ENCODE measurements at regions not wholly inside any gene's neighbourhood (a gene's known extent, or its start where the extent isn't known, plus 50 kb on each side); places are given as distances from the start of the nearest gene placed in this dataset.

GRCh38 chr12:92492291-92492690 is 210.5 kb upstream of the PLEKHG7 start:
- DNase-seq, result no peak

- DNase-seq, result no peak
Observed at GRCh38 chr12:92489781-92490180, 213.0 kb upstream of the PLEKHG7 start.

GRCh38 chr12:92488735-92489134 is 214.1 kb upstream of the PLEKHG7 start:
- no peak for DNase-seq

- no peak for DNase-seq
Observed at GRCh38 chr12:92487138-92487485, 215.7 kb upstream of the PLEKHG7 start.

- DNase-seq, result no peak
Observed at GRCh38 chr12:92486443-92487137, 216.2 kb upstream of the PLEKHG7 start.

GRCh38 chr12:92485351-92486348 is 217.1 kb upstream of the PLEKHG7 start:
- DNase-seq, result no peak

GRCh38 chr12:92482599-92482998 is 220.2 kb upstream of the PLEKHG7 start:
- no peak for DNase-seq

GRCh38 chr12:92481066-92481465 is 221.7 kb upstream of the PLEKHG7 start:
- DNase-seq, result no peak

GRCh38 chr12:92478692-92479091 is 224.1 kb upstream of the PLEKHG7 start:
- no peak for DNase-seq

GRCh38 chr12:92476844-92477243 is 225.9 kb upstream of the PLEKHG7 start:
- DNase-seq, result no peak

GRCh38 chr12:92473564-92473963 is 229.2 kb upstream of the PLEKHG7 start:
- DNase-seq, result no peak

- no peak for DNase-seq
Observed at GRCh38 chr12:92472201-92472600, 230.6 kb upstream of the PLEKHG7 start.

GRCh38 chr12:92471551-92471950 is 231.2 kb upstream of the PLEKHG7 start:
- no peak for DNase-seq

GRCh38 chr12:92470608-92471021 is 232.2 kb upstream of the PLEKHG7 start:
- no peak for DNase-seq

GRCh38 chr12:92469837-92470236 is 233.0 kb upstream of the PLEKHG7 start:
- no peak for DNase-seq

GRCh38 chr12:92468358-92469020 is 234.3 kb upstream of the PLEKHG7 start:
- no peak for DNase-seq

- DNase-seq, result no peak
Observed at GRCh38 chr12:92467886-92468285, 234.9 kb upstream of the PLEKHG7 start.

GRCh38 chr12:92466391-92467305 is 236.1 kb upstream of the PLEKHG7 start:
- DNase-seq, result no peak

- no peak for DNase-seq
Observed at GRCh38 chr12:92465786-92466295, 236.9 kb upstream of the PLEKHG7 start.

GRCh38 chr12:92464911-92465310 is 237.9 kb upstream of the PLEKHG7 start:
- no peak for DNase-seq

- DNase-seq, result no peak
Observed at GRCh38 chr12:92463171-92463570, 239.6 kb upstream of the PLEKHG7 start.

- DNase-seq, result no peak
Observed at GRCh38 chr12:92462527-92462926, 240.3 kb upstream of the PLEKHG7 start.

Data from hematopoietic multipotent progenitor cell treated with erythropoietin and hydrocortisone succinate and interleukin-3 and kit ligand, for 8 days (in vitro differentiated cells).